Pancreas (tissue), 10 donors: ENCODE measurements at regions not wholly inside any gene's neighbourhood (a gene's known extent, or its start where the extent isn't known, plus 50 kb on each side); places are given as distances from the start of the nearest gene placed in this dataset.

Experiments used
- ATAC-seq, 4 donors: fragments of 200-7000 bp; cut with Tn5 transposase; one replicate each; pipeline versions ENCODE4 v1.8.0 to v1.9.1; 2020; ENCODE audit warnings: mild to moderate bottlenecking in 4 of 4, moderate library complexity in 4 of 4
- DNase-seq, 6 donors: peaks; one replicate each; pipeline ENCODE4 v3.0.0-alpha.2; 2020
- FAIRE-seq: peaks from 2 replicates; lab custom pipeline; 2012; peaks lifted over from hg19 to GRCh38; lab: Jason Lieb, UNC
- H3K27ac ChIP-seq, 4 donors: fragments of 200-600 bp; sonication (generic); 1 replicate in 3 of 4; 2 replicates in 1 of 4; pipeline versions ENCODE4 v1.5.0 to v1.8.0; 2020
- H3K27me3 ChIP-seq, 4 donors: fragments of 200-600 bp; one replicate each; pipeline ENCODE4 v1.8.0; 2021
- H3K36me3 ChIP-seq, 3 donors: fragments of 200-600 bp; sonication (generic) in 1 of 3; one replicate each; pipeline versions ENCODE4 v1.5.0 to v1.8.0; 2020 to 2021
- H3K4me1 ChIP-seq, 3 donors: fragments of 200-600 bp; one replicate each; pipeline ENCODE4 v1.8.0; 2021
- H3K4me3 ChIP-seq, 4 donors: fragments of 200-600 bp; sonication (generic) in 2 of 4; one replicate each; pipeline versions ENCODE4 v1.5.0 to v1.8.0; 2020 to 2021
- H3K9me3 ChIP-seq, 4 donors: fragments of 200-600 bp; one replicate each; pipeline ENCODE4 v1.8.0; 2021
- CTCF ChIP-seq, 4 donors: fragments of 200-600 bp; sonication (generic) in 3 of 4; IDR thresholded peaks; one replicate each; pipeline versions ENCODE4 v1.5.0 to v1.8.0; 2021; ENCODE audit warnings: antibody characterized with exemption in 4 of 4
- WGBS, 2 donors: extraction: QIAGEN DNeasy Blood & Tissue Kit; methylation state at CpG; one replicate each; pipeline ENCODE4 v1.1.7; 2013; 5-methylcytosine and 5-hydroxymethylcytosine counted together
- intact Hi-C, 3 donors: fragments of 100-400 bp; cut with DNase I; formaldehyde crosslinking; loops; one replicate each; pipeline versions ENCODE4 v1.11.1 to v1.14.2; 2022
- donor health status: healthy with polysubstance abuse.
- donor health status: DM: no; HTN: no; CAD: no; lungs with moderate emphysema.
- donor health status: DM: no; HTN: no; CAD: no.
- donor health status: control.
- donor health status: control.
- donor health status: Bipolar disorder and iron deficiency.
- donor health status: DM: yes; HTN: yes; CAD: no.
- donor health status: DM: no; HTN: no; CAD: no.
- donor health status: DM: no; HTN: no; CAD: no.
- donor health status: DM: yes; HTN: yes; CAD: no.

GRCh38 chr4:171612907-171613306 lies 200.3 kb upstream of the GALNTL6 start:
- ATAC-seq, result no peak
- no peak for DNase-seq
- TF ChIP-seq CTCF (IDR thresholded peaks at IDR 0.05), result no peak
- no peak for FAIRE-seq
- intact Hi-C loops, result no loop called here
- Histone ChIP-seq H3K36me3 (no peaks in the 10 kb centered on the region), H3K9me3 (no peaks in the 10 kb centered on the region), H3K4me1 (no peaks in the 10 kb centered on the region), H3K4me3 (no peak overlapping the region), H3K27ac (no peak overlapping the region), H3K27me3 (no peaks in the 10 kb centered on the region)
- WGBS, 2 donors, result 36 to 57% methylated on average over 2 of the region's 2 CpGs

- DNase-seq, result no peak
- Histone ChIP-seq H3K27me3 (no peaks in the 10 kb centered on the region), H3K36me3 (no peaks in the 10 kb centered on the region), H3K4me3 (no peak overlapping the region), H3K9me3 (no peaks in the 10 kb centered on the region), H3K4me1 (no peaks in the 10 kb centered on the region), H3K27ac (no peak overlapping the region)
- ATAC-seq, result no peak
- TF ChIP-seq CTCF (IDR thresholded peaks at IDR 0.05), result no peak
- FAIRE-seq, result no peak
- intact Hi-C loops, result no loop called here
- WGBS, 2 donors, result 48% methylated on average over 8 of the region's 8 CpGs
Observed at GRCh38 chr4:171602638-171603355, 210.4 kb upstream of the GALNTL6 start.

GRCh38 chr4:171601091-171601490 lies 212.1 kb upstream of the GALNTL6 start:
- TF ChIP-seq CTCF (IDR thresholded peaks at IDR 0.05), result no peak
- no peaks in the 10 kb centered on the region for H3K4me1 ChIP-seq
- DNase-seq, result no peak
- H3K9me3 ChIP-seq, result no peaks in the 10 kb centered on the region
- intact Hi-C loops, result no loop called here
- WGBS, 2 donors, result 66 to 75% methylated on average over 3 of the region's 3 CpGs
- H3K4me3 ChIP-seq, result no peak overlapping the region
- H3K27ac ChIP-seq, result no peak overlapping the region
- ATAC-seq, result no peak
- no peak for FAIRE-seq
- no peaks in the 10 kb centered on the region for H3K36me3 ChIP-seq
- no peaks in the 10 kb centered on the region for H3K27me3 ChIP-seq

- Histone ChIP-seq H3K27ac (no peak overlapping the region), H3K27me3 (no peaks in the 10 kb centered on the region), H3K4me3 (no peak overlapping the region), H3K9me3 (no peaks in the 10 kb centered on the region), H3K36me3 (no peaks in the 10 kb centered on the region), H3K4me1 (no peaks in the 10 kb centered on the region)
- DNase-seq (no peak), ATAC-seq (no peak), FAIRE-seq (no peak)
- TF ChIP-seq CTCF (IDR thresholded peaks at IDR 0.05), result no peak
- WGBS, 2 donors, result 60 to 74% methylated on average over 3 of the region's 3 CpGs
- intact Hi-C loops, result no loop called here
Observed at GRCh38 chr4:171599628-171600027, 213.6 kb upstream of the GALNTL6 start.

GRCh38 chr4:171594293-171594692 lies 218.9 kb upstream of the GALNTL6 start:
- no peak for TF ChIP-seq CTCF (IDR thresholded peaks at IDR 0.05)
- no peak for DNase-seq
- WGBS, 2 donors, result 70 to 77% methylated on average over 4 of the region's 4 CpGs
- FAIRE-seq, result no peak
- H3K4me3 ChIP-seq, result no peak overlapping the region
- intact Hi-C loops, result no loop called here
- H3K4me1 ChIP-seq, result no peaks in the 10 kb centered on the region
- H3K36me3 ChIP-seq, result no peaks in the 10 kb centered on the region
- H3K27ac ChIP-seq, result no peak overlapping the region
- no peak for ATAC-seq
- H3K9me3 ChIP-seq, result no peaks in the 10 kb centered on the region
- no peaks in the 10 kb centered on the region for H3K27me3 ChIP-seq
